ENCODE measurements at regions not wholly inside any gene's neighbourhood (a gene's known extent, or its start where the extent isn't known, plus 50 kb on each side); places are given as distances from the start of the nearest gene placed in this dataset.

DNA sequence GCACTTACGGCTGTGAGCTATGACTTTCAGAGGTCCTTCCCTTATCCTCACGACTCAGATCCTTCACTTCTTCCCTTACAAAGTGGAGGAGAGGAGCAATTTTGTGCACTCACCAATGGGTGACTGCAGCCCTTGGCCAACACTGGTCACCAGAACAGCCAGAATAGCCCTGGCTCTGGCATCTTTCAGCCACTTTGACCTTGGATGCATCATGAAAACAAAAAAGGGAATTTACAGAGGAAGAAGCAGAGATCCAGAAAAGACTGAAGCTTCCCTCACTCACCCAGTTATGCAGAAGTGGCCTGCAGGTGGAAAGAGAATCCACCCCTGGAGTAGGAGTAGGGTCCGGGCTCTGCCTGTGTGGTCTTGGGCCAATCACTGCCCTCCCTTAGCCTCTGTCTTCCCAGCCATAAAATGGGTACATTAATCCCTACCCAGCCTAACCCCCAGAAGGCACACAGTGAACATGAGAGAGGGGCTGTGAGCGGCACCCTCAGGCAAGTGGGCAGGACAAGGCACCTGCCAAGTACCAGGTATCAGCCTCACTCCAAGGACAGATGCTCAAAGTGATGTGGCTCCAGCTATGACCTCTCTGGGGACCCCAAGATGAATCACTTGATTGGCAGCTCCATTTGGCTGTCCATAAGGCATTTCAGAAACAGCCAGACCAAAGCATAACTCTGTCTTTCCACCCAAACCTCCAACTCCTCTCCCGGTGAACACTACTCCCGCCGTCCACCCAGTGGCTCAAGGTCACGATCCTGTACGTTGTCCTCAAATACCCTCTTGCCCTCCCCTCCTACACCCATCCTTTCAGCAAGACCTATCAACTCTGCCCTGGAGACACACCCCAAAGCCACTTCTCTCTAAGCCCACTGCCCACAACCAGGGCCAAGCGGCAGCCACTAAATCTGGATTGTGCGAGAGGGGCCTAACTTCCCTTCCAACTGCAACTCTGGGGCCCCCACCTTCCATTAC, 129.8 kb upstream of the ZMIZ1 start:
- no peak for DNase-seq

DNA sequence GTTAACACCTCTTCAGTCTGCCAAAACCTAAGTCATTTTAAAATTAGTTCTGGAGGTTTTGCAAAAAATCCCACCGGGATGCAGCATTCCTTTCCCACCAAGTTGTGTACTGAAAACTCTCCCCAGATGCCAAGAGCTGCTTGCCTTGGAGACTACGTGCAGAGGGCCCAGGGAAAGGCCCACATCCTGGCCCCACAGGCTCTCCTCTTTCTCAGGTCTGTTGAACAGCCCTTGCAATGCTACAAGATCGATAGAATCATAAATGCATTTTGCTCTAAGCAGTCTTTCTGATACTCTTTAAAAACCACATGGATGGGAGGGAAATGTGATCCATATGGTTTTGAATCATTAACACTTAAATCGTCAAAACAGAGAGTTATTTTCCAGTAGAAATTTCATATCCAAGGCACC, 126.7 kb upstream of the ZMIZ1 start:
- DNase-seq = no peak

DNA sequence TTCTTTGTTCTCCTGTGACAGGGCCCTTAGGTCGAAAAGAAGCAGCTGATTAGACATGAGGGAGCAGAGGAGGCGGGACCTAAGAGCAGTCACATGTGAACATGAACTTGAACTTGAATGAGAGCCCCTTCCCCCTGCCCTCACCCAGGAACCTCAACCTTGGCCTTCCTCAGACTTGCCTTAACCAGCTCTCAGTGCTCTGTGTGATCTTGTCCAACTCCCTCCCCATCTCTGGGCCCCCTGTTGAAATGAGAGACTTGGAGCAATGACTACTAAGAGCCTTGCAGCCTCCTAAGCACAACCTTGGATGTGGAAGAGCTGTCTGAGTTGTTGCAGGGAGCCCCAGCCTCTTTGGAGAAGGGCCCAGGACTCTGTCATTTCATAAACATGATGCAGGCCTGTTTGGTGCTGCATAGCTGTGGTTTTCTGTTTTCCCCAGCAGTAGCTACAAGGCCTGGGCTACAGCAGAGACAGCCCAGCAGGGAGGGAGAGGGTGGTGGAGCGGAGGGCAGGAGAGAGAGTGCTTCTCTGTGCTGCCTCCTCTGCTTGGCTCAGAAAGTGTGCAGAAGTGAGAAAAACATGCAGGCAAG, 123.9 kb upstream of the ZMIZ1 start:
- DNase-seq = no peak

DNA sequence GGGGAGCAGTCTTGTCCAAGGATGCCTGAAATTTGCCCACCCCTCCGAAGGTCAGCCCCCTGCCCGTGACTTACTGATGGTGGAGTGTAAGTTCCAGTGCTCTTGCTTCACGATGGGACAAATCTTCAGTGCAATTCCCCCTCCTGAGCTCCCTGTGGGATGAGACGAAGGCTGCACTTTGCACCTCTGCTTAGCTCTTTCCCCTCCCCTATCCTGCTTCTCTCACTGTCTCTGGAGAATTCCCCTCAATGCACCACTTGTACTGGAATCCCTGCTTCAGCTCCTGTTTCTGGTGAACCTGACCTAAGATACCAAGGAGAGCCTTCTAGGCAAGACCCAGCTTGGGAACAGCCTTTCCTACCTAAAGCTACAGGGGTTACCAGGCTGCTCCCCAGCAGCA, 122.9 kb upstream of the ZMIZ1 start:
- DNase-seq = no peak

DNA sequence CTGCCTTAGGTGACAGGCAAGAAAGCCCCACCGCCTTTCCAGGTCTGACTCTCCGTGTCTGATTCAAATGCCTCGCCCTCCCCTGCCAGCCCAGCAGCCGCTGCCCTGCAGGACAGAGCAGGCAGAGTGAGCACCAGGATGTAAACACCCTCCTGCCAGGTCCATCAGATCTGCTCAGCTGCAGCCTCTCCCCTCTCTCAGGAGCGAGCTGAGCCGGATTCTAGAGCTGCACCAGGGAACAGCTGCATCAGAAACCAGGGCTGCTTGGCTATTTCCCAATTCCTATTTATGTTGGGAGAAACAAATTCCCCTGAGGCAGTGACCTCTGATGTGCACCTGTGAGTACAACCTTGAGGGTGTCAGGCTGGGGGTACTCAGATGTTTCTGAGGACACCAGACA, 121.5 kb upstream of the ZMIZ1 start:
- DNase-seq = no peak

DNA sequence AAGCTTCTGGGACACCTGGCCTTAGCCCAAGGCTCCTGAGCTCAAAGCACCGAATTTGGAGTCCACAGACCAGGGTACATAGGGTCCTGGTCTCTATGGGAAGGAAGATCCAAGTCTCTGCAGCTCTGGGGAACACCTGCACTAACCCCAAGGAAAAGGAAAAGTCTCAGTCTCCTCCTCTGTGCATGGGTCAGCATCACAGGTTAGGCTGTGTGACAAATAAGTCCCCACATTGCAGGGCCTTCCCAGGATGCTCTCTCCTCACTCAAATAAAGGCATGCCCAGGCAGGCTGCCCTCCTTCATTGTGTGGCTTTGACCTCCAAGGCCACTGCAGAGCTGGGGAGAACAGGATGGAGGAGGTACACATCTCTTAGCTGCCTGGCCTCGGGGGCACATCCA, 121.0 kb upstream of the ZMIZ1 start:
- DNase-seq = no peak

DNA sequence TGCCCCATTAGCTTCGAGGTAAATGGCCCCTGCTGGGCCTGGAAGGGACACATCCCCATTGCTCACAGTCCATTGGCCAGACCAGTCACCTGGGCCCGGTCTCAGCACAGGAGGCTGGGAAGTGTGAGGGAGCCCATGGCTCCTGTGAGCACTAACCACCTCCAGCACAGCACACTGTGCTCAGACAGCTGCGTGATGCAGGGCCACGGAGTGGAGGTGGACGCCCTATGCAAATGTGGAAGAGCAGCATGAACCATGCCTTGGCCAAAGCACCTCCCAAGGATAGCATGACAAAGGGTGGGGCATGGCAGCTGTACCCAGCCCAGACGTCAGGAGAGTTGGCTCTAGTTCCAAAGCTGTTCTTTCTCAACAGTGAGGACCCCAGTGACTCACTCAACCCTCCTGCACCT, 120.1 kb upstream of the ZMIZ1 start:
- DNase-seq = no peak

DNA sequence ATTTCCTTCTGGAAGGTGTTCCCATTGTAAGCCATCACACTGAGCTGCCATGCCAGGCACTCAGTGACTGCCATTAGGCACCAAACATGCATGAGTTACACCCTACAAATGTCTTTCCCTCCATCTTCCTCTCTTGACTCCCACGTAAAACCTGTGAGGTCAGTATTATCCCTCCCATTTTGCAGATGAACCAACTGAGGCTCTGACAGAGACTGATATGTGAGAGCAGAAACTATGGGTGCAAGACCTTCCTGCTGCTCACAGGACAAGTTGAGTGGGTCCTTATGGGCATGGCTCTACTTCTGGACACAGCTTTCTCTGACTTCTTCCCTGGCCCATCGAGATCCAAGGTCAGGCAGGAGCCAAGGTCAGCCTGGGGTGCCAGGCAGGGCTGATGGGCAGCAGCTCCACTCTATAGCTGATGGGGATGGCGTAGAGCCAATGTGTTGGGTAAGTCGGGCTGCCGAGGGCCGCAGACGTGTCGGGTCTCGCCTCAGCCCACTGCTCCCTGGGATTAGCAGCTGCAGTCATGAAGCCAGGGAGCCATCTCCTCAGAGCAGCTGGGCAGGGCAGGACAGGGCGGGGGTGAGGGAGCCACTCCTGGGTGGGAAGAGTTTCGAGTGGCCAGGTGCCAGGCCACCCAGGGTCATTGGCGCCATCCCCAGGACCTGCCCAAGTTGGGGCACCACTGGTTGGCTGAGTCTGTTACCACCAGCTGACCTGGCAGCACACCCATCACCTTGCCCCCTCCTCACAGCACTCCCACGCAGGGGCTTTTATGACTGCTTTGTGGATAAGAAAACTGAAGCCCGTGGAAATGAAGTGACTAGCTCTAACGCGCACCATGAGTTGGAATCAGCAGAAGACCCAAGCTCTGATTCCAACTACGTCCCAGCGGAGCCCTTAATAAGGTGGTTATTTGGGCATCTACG, 117.8 kb upstream of the ZMIZ1 start:
- no peak for DNase-seq

DNA sequence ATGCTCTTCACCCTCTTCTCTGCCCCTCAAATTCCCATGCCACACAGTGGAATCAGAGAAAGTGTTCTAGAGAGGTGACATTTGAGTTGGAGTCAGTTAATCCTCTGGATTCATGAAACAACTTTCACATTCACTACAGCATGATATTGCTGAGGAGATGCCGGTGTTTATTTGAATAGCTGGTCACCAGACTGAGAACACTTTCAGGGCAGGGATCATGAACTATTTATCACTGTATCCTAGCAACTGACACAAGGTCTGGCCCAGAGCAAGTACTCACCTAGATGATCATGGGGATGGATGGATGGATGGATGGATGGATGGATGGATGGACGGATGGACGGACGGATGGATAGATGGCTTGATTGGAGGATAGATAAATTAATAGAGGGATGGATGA, 116.7 kb upstream of the ZMIZ1 start:
- DNase-seq = no peak

DNA sequence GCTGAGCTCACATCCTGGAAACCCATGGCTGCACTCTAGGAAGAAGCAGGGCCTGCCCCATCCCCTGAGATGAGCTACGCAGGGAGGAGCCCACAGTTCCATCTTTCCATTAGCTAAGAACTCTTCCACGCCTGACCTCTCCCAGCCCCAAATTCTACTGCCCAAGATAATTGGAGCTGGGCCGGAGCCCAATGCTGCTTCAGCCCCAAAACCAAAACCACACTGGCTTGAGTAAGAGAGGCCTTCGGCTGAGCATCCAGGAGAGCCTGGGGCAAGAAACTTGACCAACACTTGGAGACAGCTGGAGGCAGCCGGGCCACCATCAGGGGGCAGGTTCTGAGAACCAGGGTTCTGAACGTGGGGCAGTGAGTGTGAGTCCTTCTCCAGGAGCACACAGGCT, 116.1 kb upstream of the ZMIZ1 start:
- DNase-seq = no peak

DNA sequence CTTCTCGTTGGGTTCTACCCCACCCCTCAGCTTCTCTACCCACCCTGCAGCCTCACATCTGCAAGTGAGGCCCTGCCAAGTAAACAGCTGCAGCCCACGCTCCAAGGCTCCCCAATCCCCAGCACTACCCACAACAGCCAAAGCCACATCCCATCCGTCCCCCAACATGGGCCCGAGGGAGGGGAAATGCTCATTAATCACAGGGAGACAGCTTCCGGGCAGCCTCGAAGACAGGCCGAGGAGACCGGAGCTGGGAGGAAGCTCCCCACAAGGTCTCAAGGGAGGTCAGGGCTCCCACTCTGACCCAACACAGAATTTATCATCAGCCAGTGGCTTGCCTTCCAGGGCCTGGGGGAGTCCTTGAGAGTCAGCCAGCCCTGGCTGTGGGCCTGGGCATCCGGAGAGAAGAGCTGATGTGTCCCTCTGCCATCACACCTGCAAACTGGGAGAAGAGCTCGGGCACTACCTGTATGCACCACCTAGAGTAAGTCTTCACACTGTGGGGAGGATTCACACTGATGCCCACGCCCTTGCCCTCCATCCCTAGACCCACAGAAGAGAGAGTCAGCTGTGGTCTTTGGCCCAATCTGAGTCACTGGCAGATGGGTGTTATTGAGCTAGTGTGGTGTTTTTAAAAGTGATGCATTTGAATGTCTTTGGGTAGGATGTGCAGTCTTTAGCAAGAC, 115.5 kb upstream of the ZMIZ1 start:
- no peak for DNase-seq

DNA sequence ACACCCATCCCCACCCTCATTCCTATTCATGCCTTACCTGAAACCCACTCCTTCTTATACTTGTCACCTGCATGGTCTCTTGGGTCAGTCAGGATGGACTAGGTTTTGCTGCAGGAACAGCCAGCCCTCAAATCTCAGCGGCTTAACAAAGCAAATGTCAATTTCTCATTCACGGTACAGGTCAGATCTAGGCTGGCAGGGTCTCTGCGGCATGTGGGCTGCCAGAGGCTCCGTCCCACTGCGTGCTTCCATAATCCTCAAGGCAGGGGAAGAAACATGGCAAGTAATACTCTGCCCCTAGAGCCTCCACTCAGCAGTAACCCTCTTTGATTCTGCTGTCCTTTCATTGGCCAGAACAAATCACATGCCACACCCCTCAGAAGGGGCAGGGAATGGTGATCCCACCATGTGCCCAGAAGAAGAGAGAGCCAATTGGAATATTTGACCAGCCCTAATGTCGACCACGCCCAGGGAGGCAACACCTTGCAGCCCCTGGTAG, 114.9 kb upstream of the ZMIZ1 start:
- no peak for DNase-seq

DNA sequence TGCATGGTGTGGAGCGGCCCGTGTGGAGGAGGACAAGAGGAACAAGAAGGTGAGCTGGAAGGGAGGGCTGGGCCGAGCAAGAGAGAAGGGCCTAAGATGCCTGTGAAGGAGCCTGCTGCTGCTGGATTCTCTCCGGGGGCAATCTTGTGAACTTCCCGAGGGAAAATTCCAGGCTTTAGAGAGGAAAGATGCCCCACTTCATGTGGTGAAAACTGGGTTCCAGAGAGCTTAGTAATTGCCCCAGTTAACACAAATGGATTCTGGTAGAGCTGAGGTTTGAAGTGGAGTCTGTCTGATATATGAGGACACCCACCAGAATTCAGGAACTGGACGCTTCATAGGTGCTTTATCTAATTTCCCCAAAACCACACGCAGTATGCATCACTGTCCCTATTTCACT, 114.1 kb upstream of the ZMIZ1 start:
- DNase-seq = no peak

DNA sequence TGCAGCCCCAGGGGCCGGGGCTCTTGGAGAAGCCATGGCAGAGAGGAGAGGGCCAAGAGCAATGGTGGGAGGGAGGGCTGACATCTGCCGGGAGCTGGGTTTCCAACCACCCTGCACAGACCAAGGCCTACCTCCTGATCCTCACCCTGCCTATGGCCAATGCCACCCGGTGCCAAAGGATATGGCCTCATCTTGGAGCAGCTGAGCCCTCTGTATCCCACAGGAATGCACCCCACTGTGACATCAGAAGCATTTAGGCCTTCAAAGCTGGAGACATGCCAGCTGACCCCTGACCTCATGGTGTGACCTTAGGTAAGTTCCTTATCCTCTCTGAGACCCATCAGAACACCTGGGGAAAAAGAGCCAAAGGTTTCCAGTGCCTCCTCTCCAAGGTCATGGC, 113.6 kb upstream of the ZMIZ1 start:
- DNase-seq = no peak

DNA sequence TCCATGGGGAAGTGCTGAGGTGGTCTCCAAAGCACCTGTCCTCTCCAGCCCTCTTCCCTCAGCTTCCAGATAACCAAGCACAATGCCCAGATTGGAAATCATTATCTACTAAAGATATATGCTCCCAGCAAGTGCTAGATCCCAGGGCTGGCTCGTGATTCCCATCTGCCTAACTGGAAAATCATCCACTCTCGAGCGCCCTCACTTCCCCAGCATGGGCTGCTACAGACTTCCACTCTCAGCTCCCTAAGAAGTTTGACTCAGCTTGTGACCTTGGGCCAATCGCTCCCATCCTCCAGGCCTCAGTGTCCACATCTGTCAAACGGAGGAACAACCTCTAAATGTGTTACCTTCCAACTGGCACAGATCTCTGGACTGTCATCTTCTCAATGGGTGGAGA, 112.4 kb upstream of the ZMIZ1 start:
- no peak for DNase-seq

DNA sequence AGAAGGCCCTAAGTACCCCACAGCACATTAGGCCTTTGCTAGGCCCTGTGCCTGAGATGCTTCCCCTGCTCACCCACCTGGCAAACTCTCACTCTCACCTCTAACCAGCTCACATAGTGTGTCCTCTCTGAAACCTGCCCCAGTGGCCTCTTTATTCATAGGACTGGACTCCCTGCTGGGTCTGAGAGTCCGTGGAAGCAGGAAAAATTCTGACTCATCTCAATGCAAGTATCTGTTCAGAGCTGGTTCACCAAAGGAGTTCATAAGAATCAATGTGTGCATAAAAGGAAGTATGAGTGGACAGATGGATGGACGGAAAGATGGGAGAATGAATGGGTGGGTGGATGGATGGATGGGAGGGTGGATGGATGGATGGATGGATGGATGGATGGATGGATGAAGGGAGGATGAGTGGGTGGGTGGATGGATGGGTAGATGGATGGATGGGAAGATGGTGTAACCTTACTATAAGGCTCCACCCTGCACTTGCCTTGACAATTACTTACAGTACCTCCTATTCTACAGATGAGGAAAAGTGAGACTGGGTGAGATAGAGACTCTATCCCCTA, 111.2 kb upstream of the ZMIZ1 start:
- DNase-seq = no peak

DNA sequence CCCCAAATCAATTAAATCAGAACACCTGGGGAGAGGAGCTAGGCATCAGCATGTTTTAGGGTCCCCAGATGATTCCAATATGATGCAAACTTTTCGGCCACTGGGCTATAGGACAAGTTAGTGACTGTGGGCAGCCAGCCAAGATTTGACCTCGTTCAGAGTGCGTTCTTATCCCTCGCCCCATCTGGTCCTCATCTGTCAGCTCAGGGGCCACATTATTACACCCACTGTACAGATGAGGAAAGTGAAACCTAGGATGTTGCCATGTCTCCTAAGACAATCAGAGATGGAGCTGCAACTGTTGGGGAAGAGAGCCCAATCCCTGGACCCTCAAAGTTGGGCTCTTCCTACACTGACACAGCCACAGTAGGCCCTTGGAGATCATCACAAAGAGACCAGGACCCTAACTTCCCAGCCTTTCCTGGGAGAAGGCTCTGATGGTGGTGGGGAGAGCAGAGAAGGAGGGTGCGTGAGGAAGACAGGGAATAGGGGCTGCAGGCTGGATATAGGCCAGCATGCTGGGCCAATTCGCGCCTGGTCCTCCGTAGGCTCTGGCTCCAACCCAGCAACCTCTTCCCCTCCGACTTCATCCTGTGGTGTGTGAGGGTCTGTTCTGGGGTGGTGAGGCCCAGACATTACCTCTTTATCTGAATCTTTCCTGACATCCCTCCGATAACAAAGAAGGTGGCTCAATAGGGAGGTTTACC, 109.4 kb upstream of the ZMIZ1 start:
- no peak for DNase-seq

DNA sequence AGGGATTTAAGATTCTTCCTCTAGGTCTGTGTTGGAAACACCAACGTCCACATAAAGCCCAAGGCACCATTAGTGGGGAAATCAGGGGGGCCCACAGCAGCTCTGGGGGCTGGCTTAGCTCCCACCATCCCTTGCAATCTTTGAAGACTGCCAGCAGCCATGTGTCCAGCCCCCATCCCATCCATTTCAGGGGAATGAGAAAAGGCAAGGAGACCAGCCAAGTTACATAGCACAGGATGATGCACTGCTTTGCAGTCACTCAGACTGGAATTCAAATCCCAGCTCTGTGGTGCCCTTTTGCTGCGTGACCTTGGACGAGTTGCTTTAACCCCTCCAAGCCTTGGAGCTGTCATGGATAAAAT, 108.9 kb upstream of the ZMIZ1 start:
- no peak for DNase-seq

DNA sequence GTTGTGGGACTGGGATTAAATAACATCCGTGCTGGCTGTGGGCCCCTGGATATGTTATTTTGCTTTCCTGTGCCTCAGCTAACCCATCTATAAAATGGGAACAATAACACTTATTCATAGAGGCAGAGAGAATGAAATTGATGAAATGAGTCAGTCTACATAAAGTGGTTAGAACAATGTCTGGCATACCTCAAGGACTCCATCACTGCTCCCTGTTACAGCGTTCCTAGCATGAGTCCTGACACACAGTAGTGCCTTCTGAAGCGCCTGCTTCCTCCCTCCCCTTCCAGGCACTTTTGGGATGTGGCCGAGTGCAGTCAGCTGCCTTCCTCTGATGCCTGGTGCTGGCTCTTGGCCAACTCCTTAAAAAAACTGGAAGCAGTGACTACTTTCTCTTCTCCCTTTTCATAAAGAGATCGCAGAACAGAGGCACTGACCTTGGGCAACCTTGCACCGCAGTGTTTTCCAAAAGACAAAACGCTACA, 108.4 kb upstream of the ZMIZ1 start:
- DNase-seq = no peak

DNA sequence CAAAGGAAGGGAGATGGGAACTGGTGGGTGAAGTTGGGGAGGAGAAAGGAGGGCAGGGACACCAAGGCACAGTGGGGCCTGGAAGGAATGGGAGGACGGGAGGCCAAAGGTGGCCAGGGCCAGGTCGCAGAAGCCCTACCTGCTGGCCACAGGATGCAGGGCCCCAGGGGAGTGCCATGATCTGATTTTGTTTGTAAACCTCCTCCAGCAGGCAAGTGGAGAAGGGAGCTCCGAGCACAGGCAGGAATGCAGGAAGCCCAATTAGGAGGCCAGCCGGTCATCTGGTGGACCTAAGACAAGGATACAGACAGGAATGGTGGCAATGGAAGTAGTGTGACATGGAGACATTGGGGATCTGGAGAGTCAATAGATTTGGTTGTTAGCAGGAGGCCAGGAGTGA, 107.0 kb upstream of the ZMIZ1 start:
- no peak for DNase-seq

Data from stimulated activated CD4-positive, alpha-beta T cell treated with anti-CD3 and anti-CD28 coated beads, Interleukin-1b, Interleukin-23, amount 100 ng/mL, for 48 hours (primary cell).